ENCODE measurements at regions not wholly inside any gene's neighbourhood (a gene's known extent, or its start where the extent isn't known, plus 50 kb on each side); places are given as distances from the start of the nearest gene placed in this dataset.

DNA sequence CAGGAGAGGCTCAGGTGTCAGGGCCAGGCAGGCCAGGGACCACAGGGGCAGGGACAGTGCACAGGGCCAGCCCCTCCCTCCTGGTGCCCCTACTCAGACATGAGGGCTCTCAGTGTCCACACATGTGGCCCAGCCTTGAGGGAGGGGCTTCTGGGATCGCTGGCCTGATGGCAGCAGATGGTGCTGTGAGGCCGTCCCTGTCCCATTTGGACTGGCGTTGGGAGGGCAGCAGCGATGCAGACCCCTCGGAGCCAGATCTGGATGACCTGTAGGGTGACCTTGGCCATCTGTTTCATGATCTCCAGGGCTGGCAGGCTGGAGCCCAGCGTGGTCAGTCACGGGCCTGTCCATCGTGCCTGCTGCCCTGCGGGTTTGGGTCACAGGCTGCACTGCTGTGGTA is 377.6 kb downstream of the TMEM121 start:
- CTCF ChIA-PET = no interaction called here
- H3K27ac ChIP-seq (ENCODE audit: low read length in 2 of 2) = no peak overlapping the region
- H3K4me3 Mint-ChIP-seq = peak overlapping the region; percentile 73

DNA sequence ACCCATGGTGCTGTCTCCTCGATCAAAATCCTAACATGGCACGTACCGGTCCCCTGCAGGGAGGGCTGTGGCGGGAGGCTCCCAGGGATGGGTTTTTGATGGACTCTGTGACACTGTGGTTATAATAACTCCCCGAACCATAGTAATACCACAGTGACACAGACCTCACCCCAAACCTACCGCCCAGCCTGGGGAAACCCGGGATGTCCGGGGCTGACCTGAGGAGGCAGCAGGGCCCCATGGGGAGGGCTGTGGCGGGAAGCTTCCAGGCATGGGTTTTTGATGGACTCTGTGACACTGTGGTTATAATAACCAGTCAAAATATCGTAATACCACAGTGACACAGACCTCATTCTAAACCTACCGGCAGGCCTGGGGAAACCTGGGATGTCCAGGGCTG is 378.0 kb downstream of the TMEM121 start:
- Histone ChIP-seq H3K4me3 (ENCODE audit: control extremely low read depth in 1 of 5, extremely low read depth in 1 of 5, insufficient read depth in 1 of 5, low read depth in 2 of 5, low read length in 4 of 5) (peak overlapping the region in 4 of 5 experiments; percentile 24 to 49 (median 37)), H3K4me2 (replicated peaks; ENCODE audit: low read depth, low read length, poor library complexity, severe bottlenecking) (peak overlapping the region; percentile 35), H3K4me1 (ENCODE audit: control insufficient read depth in 2 of 2, insufficient read depth in 2 of 2, low read length in 2 of 2) (peaks cover 0 to 13% of the 10 kb centered on the region in 2 donors), H4K20me1 (ENCODE audit: control insufficient read depth, insufficient read depth, low read length, poor library complexity, severe bottlenecking) (no peaks in the 10 kb centered on the region), H2AFZ (ENCODE audit: insufficient read depth, low read depth, low read length, poor library complexity, severe bottlenecking) (no peak overlapping the region), H3K79me2 (ENCODE audit: control insufficient read depth, insufficient read depth, low read length) (peaks cover 45% of the 10 kb centered on the region), H3K27ac (ENCODE audit: low read length in 2 of 2) (peak overlapping the region in 1 of 2 donors; percentile 24), H3K27me3 (replicated peaks in 1 of 4; ENCODE audit: control extremely low read depth in 1 of 4, control insufficient read depth in 3 of 4, insufficient read depth in 4 of 4, low read length in 3 of 4) (no peaks in the 10 kb centered on the region), H3K9me3 (ENCODE audit: control extremely low read depth in 1 of 3, control insufficient read depth in 2 of 3, insufficient read depth in 1 of 3, low read length in 2 of 3) (no peaks in the 10 kb centered on the region), H3K9ac (ENCODE audit: low read length) (peak overlapping the region; percentile 19), H3K36me3 (replicated peaks in 1 of 2; ENCODE audit: control extremely low read depth in 1 of 2, control insufficient read depth in 1 of 2, extremely low read depth in 1 of 2, insufficient read depth in 2 of 2, low read length in 1 of 2) (no peaks in the 10 kb centered on the region)
- Mint-ChIP-seq H3K4me3 (peak overlapping the region; percentile 73), H3K4me1 (peaks cover 19% of the 10 kb centered on the region), H3K9me3 (ENCODE audit: insufficient read depth) (no peaks in the 10 kb centered on the region), H3K27me3 (no peaks in the 10 kb centered on the region), H3K27ac (peak overlapping the region; percentile 73)
- no peak for DNase-seq
- no CpG with 5 or more reads among the region's 11 CpGs for WGBS (ENCODE audit: insufficient coverage)
- intact Hi-C loops (cut with micrococcal nuclease) = no loop called here
- CTCF ChIA-PET = no interaction called here
- TF ChIP-seq EZH2 (IDR thresholded peaks at IDR 0.05; ENCODE audit: borderline replicate concordance, insufficient read depth, low read depth, low read length, poor library complexity, severe bottlenecking) = no peak
- TF ChIP-seq, protein P1, sequence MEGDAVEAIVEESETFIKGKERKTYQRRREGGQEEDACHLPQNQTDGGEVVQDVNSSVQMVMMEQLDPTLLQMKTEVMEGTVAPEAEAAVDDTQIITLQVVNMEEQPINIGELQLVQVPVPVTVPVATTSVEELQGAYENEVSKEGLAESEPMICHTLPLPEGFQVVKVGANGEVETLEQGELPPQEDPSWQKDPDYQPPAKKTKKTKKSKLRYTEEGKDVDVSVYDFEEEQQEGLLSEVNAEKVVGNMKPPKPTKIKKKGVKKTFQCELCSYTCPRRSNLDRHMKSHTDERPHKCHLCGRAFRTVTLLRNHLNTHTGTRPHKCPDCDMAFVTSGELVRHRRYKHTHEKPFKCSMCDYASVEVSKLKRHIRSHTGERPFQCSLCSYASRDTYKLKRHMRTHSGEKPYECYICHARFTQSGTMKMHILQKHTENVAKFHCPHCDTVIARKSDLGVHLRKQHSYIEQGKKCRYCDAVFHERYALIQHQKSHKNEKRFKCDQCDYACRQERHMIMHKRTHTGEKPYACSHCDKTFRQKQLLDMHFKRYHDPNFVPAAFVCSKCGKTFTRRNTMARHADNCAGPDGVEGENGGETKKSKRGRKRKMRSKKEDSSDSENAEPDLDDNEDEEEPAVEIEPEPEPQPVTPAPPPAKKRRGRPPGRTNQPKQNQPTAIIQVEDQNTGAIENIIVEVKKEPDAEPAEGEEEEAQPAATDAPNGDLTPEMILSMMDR (IDR thresholded peaks at IDR 0.05) = no peak
- no peak for ATAC-seq (ENCODE audit: low read depth)
- POLR2A ChIA-PET = interaction anchor here (1.7 kb wide), 1 partner anchor 41 kb away, joined by 6 read pairs; no protein-coding TSS in a partner anchor

More for the DNA sequence above, 377.6 kb downstream of the TMEM121 start:
- H3K4me3 ChIP-seq (ENCODE audit: control extremely low read depth in 1 of 5, extremely low read depth in 1 of 5, insufficient read depth in 1 of 5, low read depth in 2 of 5, low read length in 4 of 5) = peak overlapping the region in 3 of 5 experiments; percentile 11 to 28 (median 17)
- WGBS (ENCODE audit: insufficient coverage) = 52% methylated on average over 3 of the region's 9 CpGs
- H3K36me3 ChIP-seq (replicated peaks in 1 of 2; ENCODE audit: control extremely low read depth in 1 of 2, control insufficient read depth in 1 of 2, extremely low read depth in 1 of 2, insufficient read depth in 2 of 2, low read length in 1 of 2) = no peaks in the 10 kb centered on the region
- peak overlapping the region; percentile 35 for H3K4me2 ChIP-seq (replicated peaks; ENCODE audit: low read depth, low read length, poor library complexity, severe bottlenecking)
- POLR2A ChIA-PET = interaction anchor here (1.7 kb wide), 1 partner anchor 41 kb away, joined by 6 read pairs; no protein-coding TSS in a partner anchor
- intact Hi-C loops (cut with micrococcal nuclease) = no loop called here
- no peak for TF ChIP-seq EZH2 (IDR thresholded peaks at IDR 0.05; ENCODE audit: borderline replicate concordance, insufficient read depth, low read depth, low read length, poor library complexity, severe bottlenecking)
- TF ChIP-seq, protein P1 (IDR thresholded peaks at IDR 0.05) = no peak
- ATAC-seq (ENCODE audit: low read depth) = no peak
- H3K27ac Mint-ChIP-seq = no peak overlapping the region
- no peaks in the 10 kb centered on the region for H3K9me3 ChIP-seq (ENCODE audit: control extremely low read depth in 1 of 3, control insufficient read depth in 2 of 3, insufficient read depth in 1 of 3, low read length in 2 of 3)
- no peak for DNase-seq
- H3K27me3 ChIP-seq (replicated peaks in 1 of 4; ENCODE audit: control extremely low read depth in 1 of 4, control insufficient read depth in 3 of 4, insufficient read depth in 4 of 4, low read length in 3 of 4) = no peaks in the 10 kb centered on the region
- peaks cover 46% of the 10 kb centered on the region for H3K79me2 ChIP-seq (ENCODE audit: control insufficient read depth, insufficient read depth, low read length)
- H4K20me1 ChIP-seq (ENCODE audit: control insufficient read depth, insufficient read depth, low read length, poor library complexity, severe bottlenecking) = no peaks in the 10 kb centered on the region
- H3K27me3 Mint-ChIP-seq = no peaks in the 10 kb centered on the region
- peaks cover 20% of the 10 kb centered on the region for H3K4me1 Mint-ChIP-seq
- H3K9ac ChIP-seq (ENCODE audit: low read length) = no peak overlapping the region
- H3K9me3 Mint-ChIP-seq (ENCODE audit: insufficient read depth) = no peaks in the 10 kb centered on the region
- peaks cover 0 to 13% of the 10 kb centered on the region in 2 donors for H3K4me1 ChIP-seq (ENCODE audit: control insufficient read depth in 2 of 2, insufficient read depth in 2 of 2, low read length in 2 of 2)
- H2AFZ ChIP-seq (ENCODE audit: insufficient read depth, low read depth, low read length, poor library complexity, severe bottlenecking) = no peak overlapping the region
